Stimulated activated CD4-positive, alpha-beta T cell treated with anti-CD3 and anti-CD28 coated beads, Interleukin-1b, Interleukin-23, amount 100 ng/mL, for 24 hours (primary cell): ENCODE measurements at regions not wholly inside any gene's neighbourhood (a gene's known extent, or its start where the extent isn't known, plus 50 kb on each side); places are given as distances from the start of the nearest gene placed in this dataset.
"Not testable (repeated sequence)": the region's sequence is repeated elsewhere in the genome, so short reads cannot be mapped to it uniquely, and the experiment has no call there.

Experiments
- DNase-seq, 4 experiments: peaks; one replicate each; pipeline ENCODE4 v3.0.0-alpha.2; 2020; ENCODE audit warnings: low read depth in 4 of 4, low spot score in 1 of 4

GRCh38 chr15:100766243-100767000 is 113.2 kb upstream of the ALDH1A3 start:
- DNase-seq, result no peak

GRCh38 chr15:100767001-100767825 is 112.4 kb upstream of the ALDH1A3 start:
- no peak for DNase-seq

GRCh38 chr15:100768501-100768931 is 111.1 kb upstream of the ALDH1A3 start:
- DNase-seq, result no peak

GRCh38 chr15:100769043-100769974 is 110.3 kb upstream of the ALDH1A3 start:
- no peak for DNase-seq

GRCh38 chr15:100769975-100770340 is 109.7 kb upstream of the ALDH1A3 start:
- no peak for DNase-seq

GRCh38 chr15:100770661-100771584 is 108.7 kb upstream of the ALDH1A3 start:
- DNase-seq, result no peak

GRCh38 chr15:100771746-100772145 is 107.9 kb upstream of the ALDH1A3 start:
- DNase-seq, result no peak

- no peak for DNase-seq
Observed at GRCh38 chr15:100772478-100772877, 107.2 kb upstream of the ALDH1A3 start.

- no peak for DNase-seq
Observed at GRCh38 chr15:100772892-100773520, 106.6 kb upstream of the ALDH1A3 start.

- not testable (repeated sequence) for DNase-seq
Observed at GRCh38 chr15:100774044-100774443, 105.6 kb upstream of the ALDH1A3 start.

- DNase-seq, result no peak
Observed at GRCh38 chr15:100775581-100776185, 103.9 kb upstream of the ALDH1A3 start.

- no peak for DNase-seq
Observed at GRCh38 chr15:100777821-100778220, 101.8 kb upstream of the ALDH1A3 start.

- no peak for DNase-seq
Observed at GRCh38 chr15:100778831-100779288, 100.8 kb upstream of the ALDH1A3 start.

- no peak for DNase-seq
Observed at GRCh38 chr15:100779331-100780207, 100.1 kb upstream of the ALDH1A3 start.

GRCh38 chr15:100780208-100780800 is 99.3 kb upstream of the ALDH1A3 start:
- no peak for DNase-seq

GRCh38 chr15:100781061-100781960 is 98.3 kb upstream of the ALDH1A3 start:
- no peak for DNase-seq
